Sigmoid colon (tissue), 6 donors: ENCODE measurements at regions not wholly inside any gene's neighbourhood (a gene's known extent, or its start where the extent isn't known, plus 50 kb on each side); places are given as distances from the start of the nearest gene placed in this dataset.

Source experiments
- DNase-seq: peaks from one replicate; pipeline ENCODE4 v3.0.0-alpha.2; 2019
- H3K27ac ChIP-seq, 4 donors: fragments of 200-600 bp; sonication (generic); one replicate each; pipeline ENCODE4 v1.5.1; 2016 to 2019; ENCODE audit warnings: mild to moderate bottlenecking in 1 of 4
- H3K27me3 ChIP-seq, 3 donors: fragments of 200-600 bp; sonication (generic); one replicate each; pipeline ENCODE4 v1.5.1; 2019; ENCODE audit warnings: mild to moderate bottlenecking in 1 of 3
- H3K36me3 ChIP-seq, 4 donors: fragments of 200-600 bp; sonication (generic); one replicate each; pipeline ENCODE4 v1.5.1; 2016 to 2019
- H3K4me1 ChIP-seq, 4 donors: fragments of 200-600 bp; sonication (generic); one replicate each; pipeline ENCODE4 v1.5.1; 2017 to 2019
- H3K4me3 ChIP-seq, 4 donors: fragments of 200-600 bp; sonication (generic); one replicate each; pipeline ENCODE4 v1.5.1; 2017 to 2019; ENCODE audit warnings: mild to moderate bottlenecking in 2 of 4, moderate library complexity in 1 of 4
- H3K9me3 ChIP-seq, 4 donors: fragments of 200-600 bp in 3 of 4; sonication (generic) in 3 of 4; one replicate each; pipeline versions ENCODE4 v1.5.1 to v1.6.1; 2013 to 2019
- CTCF ChIP-seq, 4 experiments: fragments of 450-650 bp in 3 of 4; fragments of 200-600 bp in 1 of 4; IDR thresholded peaks; one replicate each; pipeline ENCODE4 v1.5.1; 2016 to 2019; ENCODE audit warnings: antibody characterized with exemption in 4 of 4, mild to moderate bottlenecking in 3 of 4, moderate library complexity in 2 of 4
- EP300 ChIP-seq, 4 donors: sonication (generic); formaldehyde crosslinking; IDR thresholded peaks; one replicate each; pipeline ENCODE4 v1.6.1; 2017; ENCODE audit warnings: antibody characterized with exemption in 4 of 4
- POLR2A ChIP-seq, 2 donors: fragments of 450-650 bp; IDR thresholded peaks; one replicate each; pipeline ENCODE4 v1.6.1; 2016; ENCODE audit warnings: antibody characterized with exemption in 2 of 2, mild to moderate bottlenecking in 2 of 2, moderate library complexity in 2 of 2
- POLR2AphosphoS5 ChIP-seq, 4 donors: sonication (generic); formaldehyde crosslinking; IDR thresholded peaks; one replicate each; pipeline ENCODE4 v1.6.1; 2017; ENCODE audit warnings: antibody characterized with exemption in 4 of 4
- WGBS, 2 donors: extraction: QIAGEN DNeasy Blood & Tissue Kit; methylation state at CpG; one replicate each; pipeline ENCODE4 v1.1.7; 2013; 5-methylcytosine and 5-hydroxymethylcytosine counted together
- intact Hi-C: fragments of 100-400 bp; cut with DNase I; formaldehyde crosslinking; loops from one replicate; pipeline ENCODE4 v1.15.1; 2023
- donor health status: healthy with polysubstance abuse.
- donor health status: healthy.

GRCh38 chr10:78864761-78865537 lies 203.8 kb upstream of the ZMIZ1 start:
- H3K4me3 ChIP-seq = no peak overlapping the region
- DNase-seq = no peak
- TF ChIP-seq EP300 (IDR thresholded peaks at IDR 0.05) (no peak), POLR2AphosphoS5 (IDR thresholded peaks at IDR 0.05) (no peak), POLR2A (IDR thresholded peaks at IDR 0.05) (no peak), CTCF (IDR thresholded peaks at IDR 0.05) (no peak)
- H3K27ac ChIP-seq = no peak overlapping the region
- no peaks in the 10 kb centered on the region for H3K36me3 ChIP-seq
- H3K9me3 ChIP-seq = no peaks in the 10 kb centered on the region
- WGBS, 2 donors = 88% methylated on average over 14 of the region's 14 CpGs
- peaks cover 0 to 13% (median 7%) of the 10 kb centered on the region in 4 donors for H3K4me1 ChIP-seq
- intact Hi-C loops = no loop called here
- no peaks in the 10 kb centered on the region for H3K27me3 ChIP-seq

- H3K9me3 ChIP-seq = no peaks in the 10 kb centered on the region
- no peaks in the 10 kb centered on the region for H3K27me3 ChIP-seq
- no peaks in the 10 kb centered on the region for H3K36me3 ChIP-seq
- 36 to 66% methylated on average over 4 of the region's 4 CpGs for WGBS, 2 donors
- no peak overlapping the region for H3K4me3 ChIP-seq
- TF ChIP-seq POLR2AphosphoS5 (IDR thresholded peaks at IDR 0.05) = no peak
- TF ChIP-seq CTCF (IDR thresholded peaks at IDR 0.05) = no peak
- no peak for TF ChIP-seq POLR2A (IDR thresholded peaks at IDR 0.05)
- TF ChIP-seq EP300 (IDR thresholded peaks at IDR 0.05) = no peak
- peak; percentile 63 for DNase-seq
- H3K27ac ChIP-seq = no peak overlapping the region
- peaks cover 0 to 13% (median 7%) of the 10 kb centered on the region in 4 donors for H3K4me1 ChIP-seq
- intact Hi-C loops = no loop called here
These were observed 203.3 kb upstream of the ZMIZ1 start for GRCh38 chr10:78865538-78865875.

GRCh38 chr10:78865931-78866717 lies 202.6 kb upstream of the ZMIZ1 start:
- H3K4me1 ChIP-seq = peaks cover 0 to 13% (median 7%) of the 10 kb centered on the region in 4 donors
- no peak for TF ChIP-seq EP300 (IDR thresholded peaks at IDR 0.05)
- TF ChIP-seq POLR2A (IDR thresholded peaks at IDR 0.05) = no peak
- TF ChIP-seq POLR2AphosphoS5 (IDR thresholded peaks at IDR 0.05) = no peak
- no peak for TF ChIP-seq CTCF (IDR thresholded peaks at IDR 0.05)
- no peaks in the 10 kb centered on the region for H3K27me3 ChIP-seq
- H3K9me3 ChIP-seq = no peaks in the 10 kb centered on the region
- 85 to 90% methylated on average over 12 of the region's 12 CpGs for WGBS, 2 donors
- H3K27ac ChIP-seq = no peak overlapping the region
- peak; percentile 43 for DNase-seq
- H3K4me3 ChIP-seq = no peak overlapping the region
- intact Hi-C loops = no loop called here
- H3K36me3 ChIP-seq = no peaks in the 10 kb centered on the region

GRCh38 chr10:78866731-78867554 lies 201.8 kb upstream of the ZMIZ1 start:
- Histone ChIP-seq H3K4me1 (peaks cover 0 to 13% (median 7%) of the 10 kb centered on the region in 4 donors), H3K27ac (no peak overlapping the region), H3K27me3 (no peaks in the 10 kb centered on the region), H3K36me3 (no peaks in the 10 kb centered on the region), H3K9me3 (no peaks in the 10 kb centered on the region), H3K4me3 (no peak overlapping the region)
- intact Hi-C loops = no loop called here
- no peak for TF ChIP-seq EP300 (IDR thresholded peaks at IDR 0.05)
- no peak for TF ChIP-seq CTCF (IDR thresholded peaks at IDR 0.05)
- TF ChIP-seq POLR2AphosphoS5 (IDR thresholded peaks at IDR 0.05) = no peak
- TF ChIP-seq POLR2A (IDR thresholded peaks at IDR 0.05) = no peak
- WGBS, 2 donors = 91 to 92% methylated on average over 7 of the region's 7 CpGs
- DNase-seq = peak; percentile 49
